ENCODE measurements at regions not wholly inside any gene's neighbourhood (a gene's known extent, or its start where the extent isn't known, plus 50 kb on each side); places are given as distances from the start of the nearest gene placed in this dataset.

DNA sequence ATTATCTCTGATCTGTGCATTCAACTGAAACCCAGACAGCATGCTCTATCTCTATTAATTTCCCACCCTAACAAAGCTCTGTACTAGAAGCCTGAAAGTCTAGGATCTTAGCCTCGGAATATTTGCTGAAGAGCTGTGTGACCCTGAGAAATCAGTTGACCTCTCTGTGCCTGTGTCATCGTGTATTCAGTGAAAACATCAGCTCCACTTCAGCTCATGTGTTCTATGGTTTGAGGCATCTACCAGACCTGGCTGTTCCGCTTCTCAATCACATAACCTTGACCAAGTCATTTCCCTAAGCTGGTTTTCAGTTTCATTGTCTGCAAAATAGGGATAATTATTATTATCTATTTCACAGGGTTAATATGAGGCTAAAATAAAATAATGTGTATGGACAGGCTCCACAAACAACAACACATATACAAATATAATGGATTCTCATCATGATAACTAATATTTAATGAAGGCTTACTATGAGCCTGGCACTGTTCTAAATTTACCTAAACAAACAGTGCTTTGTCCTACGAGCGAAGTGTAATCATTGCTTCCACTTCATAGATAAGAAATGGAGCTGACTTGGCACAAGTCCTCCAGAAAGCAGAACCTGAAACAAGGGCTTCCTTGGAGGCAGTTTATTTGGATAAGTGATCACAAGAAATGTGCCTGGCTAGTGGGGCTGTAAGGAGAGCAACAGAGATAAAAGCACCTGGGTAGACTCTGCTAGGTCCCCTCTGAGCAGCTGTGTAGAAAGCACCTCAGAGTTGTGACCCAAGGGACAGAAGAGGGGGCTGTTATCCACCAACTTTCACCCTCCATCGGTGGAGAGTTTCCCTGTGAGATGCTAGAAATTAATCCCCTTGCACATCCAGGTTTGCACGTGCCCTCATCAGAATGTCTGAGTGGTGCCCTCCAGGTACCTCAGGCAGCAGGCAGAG, 356.9 kb downstream of the RAB28 start:
- no peak for DNase-seq (ENCODE audit: low spot score)

DNA sequence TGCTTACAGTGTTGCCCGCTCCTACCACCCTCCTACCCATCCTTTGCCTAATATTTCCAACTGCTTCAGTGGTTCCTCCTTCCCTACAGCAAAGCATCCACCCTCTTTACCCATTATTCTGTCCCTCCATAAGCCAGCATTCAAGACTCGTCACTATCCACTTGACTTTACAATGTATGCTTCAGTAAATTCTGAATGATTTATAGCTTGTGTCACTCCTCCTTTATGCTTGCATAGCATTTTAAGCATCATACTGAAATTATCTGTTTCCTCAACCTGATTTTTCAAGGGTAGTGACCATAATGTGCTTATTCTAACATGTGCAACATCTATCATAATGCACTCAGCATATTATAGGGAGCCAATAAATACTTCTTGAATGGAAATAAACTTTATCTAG, 365.5 kb downstream of the RAB28 start:
- no peak for DNase-seq (ENCODE audit: low spot score)

DNA sequence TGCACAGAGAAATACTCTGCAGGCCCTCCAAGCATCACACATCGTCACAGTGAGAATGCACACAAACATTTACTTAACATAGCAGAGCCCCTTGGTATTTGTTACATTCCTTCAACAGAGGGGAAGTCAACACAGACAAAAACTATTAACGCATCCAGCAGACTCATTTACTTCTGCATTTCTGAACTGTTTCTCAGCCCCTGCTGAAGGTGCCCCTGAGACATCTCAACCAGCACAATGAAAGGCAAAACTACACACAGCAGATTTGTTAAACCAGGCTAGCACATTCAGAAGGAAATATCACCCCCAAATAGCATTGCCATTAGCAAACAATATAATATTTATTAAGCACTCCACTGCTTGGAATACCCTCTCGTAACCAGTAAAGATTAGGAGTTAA, 367.0 kb downstream of the RAB28 start:
- no peak for DNase-seq (ENCODE audit: low spot score)

DNA sequence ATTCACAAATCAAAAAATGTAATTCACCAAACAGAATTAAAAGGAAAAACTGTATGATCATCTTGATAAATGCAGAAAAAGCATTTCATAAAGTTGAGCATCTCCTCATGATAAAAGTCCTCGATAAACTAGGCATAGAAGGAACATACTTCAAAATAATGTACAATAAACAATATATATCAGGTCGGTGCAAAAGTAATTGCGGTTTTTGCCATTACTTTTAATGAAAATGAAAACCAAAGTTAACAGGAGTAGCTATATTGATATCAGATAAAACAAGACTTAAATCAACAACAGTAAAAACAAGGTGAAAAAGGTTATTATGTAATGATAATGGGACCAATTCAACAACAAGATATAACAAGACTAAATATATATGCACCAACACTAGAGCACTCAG, 372.1 kb downstream of the RAB28 start:
- DNase-seq (ENCODE audit: low spot score) = no peak

DNA sequence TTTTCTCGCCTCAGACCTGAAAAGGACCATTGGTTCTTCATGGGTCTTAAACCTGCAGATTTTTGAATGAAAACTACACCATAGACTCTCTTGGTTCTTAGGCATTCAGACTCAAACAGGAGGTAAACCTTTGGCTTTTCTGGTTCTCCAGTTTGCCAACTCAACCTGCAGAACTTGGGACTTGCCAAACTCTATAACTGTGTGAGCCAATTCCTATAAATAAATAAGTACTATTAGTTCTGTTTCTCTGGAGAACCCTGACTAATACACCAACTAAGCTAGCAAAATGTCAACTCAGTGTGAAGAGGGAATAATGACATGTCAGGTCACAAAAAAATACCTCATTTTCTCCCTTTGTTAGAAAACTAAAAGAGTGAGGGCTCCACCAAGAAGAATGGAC, 374.6 kb downstream of the RAB28 start:
- DNase-seq (ENCODE audit: low spot score) = no peak

DNA sequence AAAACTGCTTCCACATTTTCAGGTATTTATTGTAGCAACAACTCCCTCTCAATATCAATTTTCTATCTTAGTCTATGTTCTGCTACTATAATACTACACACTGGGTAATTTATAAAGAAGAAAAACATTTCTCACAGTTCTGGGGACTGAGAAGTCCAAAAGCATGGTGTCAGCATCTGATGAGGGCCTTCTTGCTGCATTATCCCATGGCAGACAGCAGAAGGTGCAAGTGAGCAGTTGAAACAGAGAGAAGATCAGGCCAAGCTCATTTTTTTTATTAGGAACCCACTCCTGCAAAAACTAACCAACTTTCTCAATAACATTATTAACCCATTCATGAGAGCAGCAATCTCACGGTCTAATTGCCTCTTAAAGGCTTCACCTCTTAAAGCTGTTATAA, 376.0 kb downstream of the RAB28 start:
- DNase-seq (ENCODE audit: low spot score) = no peak

DNA sequence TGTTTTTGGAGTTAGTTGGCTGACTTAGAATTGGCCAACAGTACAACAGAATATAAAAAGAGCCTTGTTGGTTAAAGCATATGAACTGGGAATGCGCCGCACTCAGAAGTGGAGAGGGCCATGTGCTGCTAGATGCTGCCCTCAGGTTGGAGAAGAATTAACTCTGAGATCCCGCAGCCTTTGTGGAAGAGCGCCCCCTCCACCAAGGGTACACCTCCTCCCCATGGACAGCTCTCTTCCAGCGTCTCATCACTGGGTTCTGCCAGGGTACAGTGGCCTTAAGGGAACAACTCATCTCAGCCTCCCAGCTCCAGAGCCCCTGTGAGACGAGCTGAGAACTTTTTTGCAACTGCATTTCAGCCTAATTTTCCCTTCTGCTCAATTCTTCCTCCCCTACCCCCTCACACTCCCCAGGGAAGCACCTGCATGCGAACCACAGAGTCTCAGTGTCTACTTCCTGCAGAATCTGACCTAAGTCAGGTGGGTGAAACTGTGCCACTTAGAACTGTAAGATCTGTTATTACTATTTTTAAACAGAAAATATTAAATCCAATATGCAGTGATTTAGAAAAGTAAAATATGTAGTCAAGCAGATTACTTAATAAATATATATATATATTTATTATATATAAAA, 380.6 kb downstream of the RAB28 start:
- DNase-seq (ENCODE audit: low spot score) = no peak

DNA sequence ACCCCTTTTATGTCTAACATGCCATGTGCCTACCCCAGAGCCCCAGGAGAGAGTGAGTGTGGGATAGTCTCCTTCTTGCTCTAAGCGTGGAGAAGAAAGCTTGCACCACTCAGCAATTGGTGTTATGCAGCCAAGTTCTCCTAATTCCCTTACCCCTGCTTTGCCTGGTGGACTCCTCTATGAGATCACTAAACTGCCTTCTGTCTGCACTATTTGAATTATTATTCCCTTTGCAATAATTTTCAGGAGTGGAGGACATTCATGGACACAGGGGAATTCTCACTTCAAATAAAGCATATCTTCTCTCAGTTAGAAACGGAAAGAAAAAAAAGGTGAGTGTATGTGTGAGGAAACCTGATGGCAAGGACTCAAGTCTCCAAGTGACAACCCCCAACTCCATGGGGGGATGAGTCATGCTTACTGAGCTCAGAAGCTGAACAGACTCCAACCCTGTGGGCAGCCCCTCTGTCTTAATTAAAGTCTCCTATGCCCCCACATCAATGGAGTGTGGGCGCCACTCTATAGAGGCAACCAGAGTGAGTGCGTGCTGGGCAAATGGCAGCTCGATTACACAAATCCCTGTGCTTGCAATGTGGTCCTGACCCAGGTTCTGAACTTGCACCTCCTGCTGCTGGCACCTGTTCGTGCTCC, 381.9 kb downstream of the RAB28 start:
- no peak for DNase-seq (ENCODE audit: low spot score)

DNA sequence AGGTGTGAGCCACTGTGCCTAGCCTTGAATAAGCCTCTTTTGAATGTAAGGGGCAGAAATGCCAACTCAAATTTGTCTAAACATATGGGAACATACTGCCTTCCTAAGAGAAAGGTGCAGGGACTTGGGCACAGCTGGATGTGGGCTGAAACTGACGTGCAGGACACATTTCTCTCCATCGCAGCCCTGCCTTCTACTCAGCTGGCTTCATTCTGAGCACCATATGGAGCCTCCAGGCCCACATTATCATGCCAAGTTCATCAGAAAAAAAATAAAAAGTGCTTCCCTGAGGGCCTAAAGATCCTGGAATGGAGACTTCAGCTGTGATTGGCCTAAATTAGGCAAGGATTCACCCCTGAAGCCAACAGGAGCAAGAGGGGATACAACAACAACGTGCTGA, 386.2 kb downstream of the RAB28 start:
- no peak for DNase-seq (ENCODE audit: low spot score)

DNA sequence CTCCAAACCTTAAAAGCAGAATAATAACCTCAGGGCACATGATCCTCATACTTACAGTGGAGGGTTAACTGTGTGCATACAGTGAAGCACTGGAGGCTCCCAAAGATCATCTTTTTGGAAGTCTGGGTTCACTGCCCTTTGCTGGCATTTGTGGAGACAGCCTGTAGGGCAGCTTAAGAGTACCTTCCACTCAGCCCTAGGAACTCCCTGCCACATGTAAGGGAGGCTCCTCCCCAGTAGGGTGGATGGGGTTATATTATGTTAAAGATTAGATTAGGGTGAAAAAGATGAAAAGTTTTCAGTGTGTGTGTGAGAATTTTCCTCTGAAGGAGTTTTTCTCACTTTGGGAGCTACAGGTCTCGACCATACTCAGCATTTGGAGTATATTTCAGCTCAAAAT, 388.4 kb downstream of the RAB28 start:
- DNase-seq (ENCODE audit: low spot score) = no peak

DNA sequence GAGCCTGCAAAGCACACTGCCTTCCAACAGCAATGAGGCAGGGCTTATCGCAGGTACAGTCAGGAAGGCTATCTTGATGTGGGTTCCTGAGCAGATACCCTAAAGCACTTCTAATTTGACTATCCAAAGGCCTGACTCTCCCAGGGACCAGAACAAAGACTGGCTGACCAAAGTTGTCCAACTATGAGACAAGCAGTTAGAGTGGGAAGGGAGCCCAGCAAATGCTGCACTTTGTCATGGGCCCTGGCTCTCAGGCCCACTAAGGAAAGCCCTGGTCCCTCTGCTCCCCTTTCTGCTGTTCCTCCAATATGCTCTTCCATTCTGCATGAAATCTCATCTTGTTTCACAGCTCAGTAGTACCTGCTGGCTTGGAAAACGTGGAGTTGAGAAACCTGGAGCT, 391.0 kb downstream of the RAB28 start:
- no peak for DNase-seq (ENCODE audit: low spot score)

DNA sequence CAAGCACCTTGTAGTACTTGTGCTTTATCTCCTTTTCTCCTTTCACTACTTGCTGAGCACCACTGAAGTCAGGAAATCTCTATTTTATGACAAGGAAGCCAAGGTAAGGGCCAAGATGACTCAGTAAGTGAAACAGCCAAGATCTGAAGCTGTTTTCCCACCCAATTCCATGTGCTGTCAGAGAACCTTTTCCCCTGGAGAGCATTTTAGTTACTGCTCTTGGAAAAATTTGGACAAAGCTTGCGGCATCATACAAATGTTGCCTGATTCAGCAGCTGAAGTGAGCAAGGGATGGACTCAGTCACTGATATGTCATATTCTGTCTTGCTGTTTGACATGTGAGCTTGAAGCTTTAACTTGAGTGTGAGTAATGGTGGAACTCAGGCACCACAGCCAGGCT, 391.4 kb downstream of the RAB28 start:
- DNase-seq (ENCODE audit: low spot score) = no peak

DNA sequence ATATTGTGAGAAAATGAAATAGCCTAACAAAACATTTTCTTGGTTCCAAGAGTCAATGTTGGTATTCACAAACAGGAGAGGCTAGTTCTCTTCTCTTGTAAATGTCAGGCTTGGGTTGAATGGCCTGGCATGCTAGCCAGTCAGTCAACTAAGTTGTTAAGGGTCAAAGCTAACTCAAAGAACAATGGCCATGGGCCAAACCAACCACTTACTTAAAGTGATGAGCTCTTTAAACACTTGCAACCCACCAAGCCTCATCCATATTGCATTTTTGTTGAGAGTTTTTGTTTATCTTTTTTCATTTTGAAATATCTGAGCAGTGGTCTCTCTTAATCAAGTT, 394.5 kb downstream of the RAB28 start:
- no peak for DNase-seq (ENCODE audit: low spot score)

DNA sequence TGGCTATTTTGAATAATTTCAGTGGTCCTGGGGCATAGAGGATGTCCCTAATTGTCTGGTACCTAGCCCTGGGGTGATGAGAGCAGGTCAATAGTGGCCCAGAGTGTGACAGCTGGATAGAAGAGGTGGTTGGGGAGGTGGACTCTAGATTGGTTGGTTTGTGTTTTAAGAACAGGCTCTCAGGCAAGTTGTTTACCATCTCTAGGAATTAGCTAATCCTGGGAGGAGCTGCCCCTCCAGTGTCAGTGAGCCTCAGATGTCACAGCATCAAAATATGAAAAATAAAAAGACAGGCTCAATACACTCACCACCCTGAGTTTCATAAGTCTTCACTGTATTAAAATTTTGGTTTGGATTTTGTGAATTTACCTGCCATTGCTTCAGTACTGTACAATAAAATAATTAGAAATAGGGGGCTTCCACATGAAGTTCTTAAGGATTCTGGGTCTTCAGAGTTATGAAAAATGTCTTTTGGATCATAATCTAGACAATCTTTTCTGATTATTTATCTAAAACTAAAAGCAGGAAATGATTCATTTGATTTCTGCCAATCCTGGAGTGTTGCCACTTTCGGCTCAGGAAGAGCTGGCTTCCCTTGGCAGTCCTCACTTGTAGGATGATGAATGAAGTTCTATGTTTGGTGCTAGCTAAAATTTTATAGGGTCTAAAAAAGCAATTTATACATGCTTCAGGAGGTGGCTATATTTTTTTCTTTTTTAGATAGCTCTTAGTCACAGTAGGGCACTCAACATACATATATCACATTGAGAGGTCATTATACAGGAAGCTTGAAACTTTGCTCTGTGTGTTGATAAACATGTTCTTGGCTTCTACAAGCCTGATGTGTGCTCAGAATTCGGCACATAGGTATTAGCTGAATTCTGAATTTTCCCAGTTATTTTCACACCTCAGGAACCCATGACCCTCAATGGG, 395.1 kb downstream of the RAB28 start:
- DNase-seq (ENCODE audit: low spot score) = no peak

DNA sequence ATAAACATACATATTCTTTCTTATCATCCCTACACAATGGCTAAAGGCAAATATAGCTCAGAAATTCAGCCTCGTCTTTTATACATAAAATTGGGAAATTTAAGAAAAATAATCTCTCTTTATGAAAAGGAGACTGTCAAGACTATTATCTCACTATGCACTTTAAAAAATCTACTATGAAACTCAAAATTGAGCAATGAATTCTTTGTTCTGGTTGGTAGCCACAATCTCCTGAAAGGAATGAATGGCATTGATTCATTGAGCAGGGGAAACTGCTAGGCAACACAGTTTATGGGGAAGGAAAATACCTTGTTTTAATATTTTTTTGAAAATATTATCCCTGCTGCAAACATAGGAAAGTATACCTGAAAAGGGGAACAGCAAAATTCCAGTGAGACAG, 397.1 kb downstream of the RAB28 start:
- DNase-seq (ENCODE audit: low spot score) = no peak

DNA sequence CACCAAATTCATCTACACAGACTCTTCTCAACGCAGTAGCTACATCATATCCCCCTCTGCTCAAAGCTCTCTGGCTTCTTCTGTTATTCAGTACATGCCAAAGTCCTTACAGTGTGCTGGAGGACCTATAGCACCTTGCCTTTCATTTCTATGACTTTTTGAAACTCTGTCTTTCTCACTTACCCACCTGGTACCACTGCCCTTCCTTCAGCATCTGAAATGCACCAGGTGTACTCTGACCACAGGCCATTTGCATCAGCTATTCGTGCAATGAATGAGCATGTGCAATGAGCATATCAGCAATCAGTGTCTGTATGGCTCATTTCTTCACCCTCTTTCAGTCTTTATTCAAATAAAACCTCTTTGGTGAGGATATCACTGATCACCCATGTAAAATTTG, 399.9 kb downstream of the RAB28 start:
- no peak for DNase-seq (ENCODE audit: low spot score)

DNA sequence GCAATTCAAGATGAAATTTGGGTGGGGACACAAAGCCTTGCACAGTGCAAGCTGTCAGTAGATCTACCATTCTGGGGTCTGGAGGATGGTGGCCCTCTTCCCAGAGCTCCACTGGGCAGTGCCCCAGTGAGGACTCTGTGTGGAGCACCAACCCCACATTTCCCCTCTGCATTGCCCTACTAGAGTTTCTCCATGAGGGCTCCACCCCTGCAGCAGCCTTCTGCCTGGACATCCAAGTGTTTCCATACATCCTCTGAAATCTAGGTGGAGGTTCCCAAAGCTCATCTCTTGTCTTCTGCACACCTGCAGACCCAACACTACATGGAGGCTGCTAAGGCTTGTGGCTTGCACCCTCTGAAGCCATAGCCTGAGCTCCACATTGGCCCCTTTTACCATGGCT, 402.3 kb downstream of the RAB28 start:
- DNase-seq (ENCODE audit: low spot score) = no peak

DNA sequence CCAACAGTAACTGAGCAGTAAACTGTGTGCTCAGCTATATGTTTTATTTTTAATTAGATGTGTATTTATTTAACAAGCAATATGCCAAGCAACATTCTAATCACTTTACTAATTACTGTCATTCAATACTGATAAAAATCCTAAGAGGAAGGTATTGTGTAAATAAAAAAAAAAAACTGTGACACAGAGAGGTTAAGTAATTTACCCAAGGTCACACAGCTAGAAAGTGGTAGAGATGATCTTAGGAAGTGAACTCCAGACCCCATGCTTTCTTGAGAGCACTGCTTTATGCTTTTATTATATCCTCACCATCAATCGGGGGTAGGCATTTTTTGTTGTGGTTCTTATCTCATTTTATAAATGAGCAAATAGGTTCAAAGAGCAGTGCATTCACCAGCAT, 417.1 kb downstream of the RAB28 start:
- no peak for DNase-seq (ENCODE audit: low spot score)

DNA sequence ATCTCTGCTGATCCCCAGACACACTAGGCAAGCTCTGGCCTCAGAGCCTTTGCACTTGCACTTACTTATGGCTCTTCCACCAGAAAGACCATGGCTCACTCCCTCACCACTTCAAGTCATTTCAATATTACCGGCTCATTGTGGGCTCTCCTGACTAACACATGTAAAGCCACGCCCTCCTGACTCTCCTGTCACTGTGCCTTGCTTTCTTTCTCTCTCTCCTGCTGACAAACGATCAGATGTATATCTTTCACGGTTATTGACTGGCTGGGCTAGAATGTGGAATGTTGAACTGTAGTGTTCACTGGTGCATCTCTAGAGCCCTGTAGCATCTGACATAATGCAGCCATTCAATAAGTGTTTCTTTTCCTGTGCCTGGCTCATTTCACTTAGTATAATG, 425.1 kb downstream of the RAB28 start:
- DNase-seq (ENCODE audit: low spot score) = no peak

DNA sequence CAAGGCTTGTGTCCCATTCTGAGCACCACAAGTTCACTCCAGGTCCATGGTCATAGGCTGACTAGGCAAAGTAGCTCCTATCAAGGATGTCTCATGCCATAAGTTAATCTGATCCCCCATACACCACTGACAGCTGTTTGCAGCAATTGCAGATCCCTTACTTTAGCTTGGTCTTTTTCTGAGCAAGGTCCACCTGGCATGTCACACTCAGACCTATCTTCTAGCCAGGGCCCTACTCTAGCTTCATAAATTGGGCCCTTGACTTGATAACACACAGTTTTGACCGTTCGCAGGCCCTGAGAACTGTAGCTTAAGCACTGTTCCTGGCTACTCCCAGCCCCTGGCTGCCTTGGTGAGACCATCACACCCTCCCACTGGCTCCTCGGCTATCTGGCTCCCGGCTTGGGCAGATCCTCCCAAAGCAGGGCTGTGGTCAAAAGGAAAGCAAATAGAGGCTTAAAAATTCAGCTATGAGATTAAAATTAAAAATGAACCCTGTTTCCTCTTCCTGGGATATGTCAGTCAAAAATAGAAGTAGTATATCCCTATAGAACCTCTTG, 427.4 kb downstream of the RAB28 start:
- DNase-seq (ENCODE audit: low spot score) = no peak

DNA sequence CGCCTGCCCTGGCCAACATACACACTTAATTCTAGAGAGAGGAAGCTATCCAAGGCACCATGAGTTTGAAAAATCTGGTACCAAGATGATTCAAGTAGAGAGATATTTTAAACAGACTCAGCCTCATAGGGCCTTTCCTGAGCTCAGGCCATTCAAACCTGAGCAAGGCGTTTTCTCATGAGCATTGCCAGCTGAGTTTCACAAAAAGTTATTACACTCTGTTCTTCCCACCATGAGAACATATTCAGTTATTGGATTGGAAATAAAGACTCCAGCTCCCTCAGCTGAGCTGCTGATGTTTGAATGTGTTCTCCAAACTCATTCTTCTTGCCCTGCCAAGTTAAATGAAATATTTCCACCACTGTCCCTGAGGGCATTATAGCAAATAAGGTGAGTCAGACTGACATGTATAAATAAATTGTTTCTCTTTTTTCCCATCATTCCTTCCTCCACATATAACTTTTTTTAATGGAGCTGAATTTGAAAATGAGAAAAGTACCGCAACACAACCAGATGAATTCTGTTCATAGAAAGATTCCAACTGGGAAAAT, 429.6 kb downstream of the RAB28 start:
- no peak for DNase-seq (ENCODE audit: low spot score)

DNA sequence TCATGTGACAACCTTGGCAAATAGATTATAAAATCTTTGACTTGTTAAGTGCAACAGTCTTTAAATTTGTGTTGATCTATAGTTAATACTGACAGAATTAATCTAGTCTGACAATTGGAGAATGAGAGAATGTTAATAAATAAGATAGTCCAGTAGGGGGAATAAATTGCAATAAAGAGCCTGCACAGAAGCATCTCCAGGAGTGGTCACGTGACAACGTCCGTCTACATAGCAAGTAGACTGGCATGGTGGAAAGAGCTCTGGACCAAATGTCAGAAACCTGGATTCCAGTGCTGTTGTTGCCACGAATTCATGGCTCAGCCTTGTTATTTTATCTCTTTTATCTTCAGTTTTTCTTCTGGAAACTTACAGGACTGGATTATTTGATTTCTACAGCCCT, 436.5 kb downstream of the RAB28 start:
- no peak for DNase-seq (ENCODE audit: low spot score)
